Heart left ventricle (tissue), 16 donors: ENCODE measurements at regions not wholly inside any gene's neighbourhood (a gene's known extent, or its start where the extent isn't known, plus 50 kb on each side); places are given as distances from the start of the nearest gene placed in this dataset.

Experiments
- ATAC-seq, 4 donors: fragments of 200-7000 bp; cut with Tn5 transposase; one replicate each; pipeline ENCODE4 v1.9.1; 2020 to 2022; ENCODE audit warnings: moderate library complexity in 4 of 4, mild to moderate bottlenecking in 3 of 4, moderate number of reproducible peaks in 1 of 4
- DNase-seq, 5 donors: peaks; one replicate each; pipeline ENCODE4 v3.0.0-alpha.2; 2020
- H3K27ac ChIP-seq, 12 donors: fragments of 200-600 bp; sonication (generic) in 4 of 12; one replicate each; pipeline versions ENCODE4 v1.5.0 to v1.8.0; 2016 to 2022; ENCODE audit warnings: mild to moderate bottlenecking in 2 of 12
- H3K27me3 ChIP-seq, 9 donors: fragments of 200-600 bp; sonication (generic) in 2 of 9; one replicate each; pipeline versions ENCODE4 v1.5.1 to v1.8.0; 2016 to 2022; ENCODE audit warnings: mild to moderate bottlenecking in 3 of 9
- H3K36me3 ChIP-seq, 9 donors: fragments of 200-600 bp; sonication (generic) in 2 of 9; one replicate each; pipeline versions ENCODE4 v1.5.0 to v1.8.0; 2018 to 2022; ENCODE audit warnings: mild to moderate bottlenecking in 2 of 9
- H3K4me1 ChIP-seq, 12 donors: fragments of 200-600 bp; sonication (generic) in 4 of 12; one replicate each; pipeline versions ENCODE4 v1.5.0 to v1.8.0; 2016 to 2022; ENCODE audit warnings: mild to moderate bottlenecking in 3 of 12
- H3K4me3 ChIP-seq, 12 donors: fragments of 200-600 bp; sonication (generic) in 4 of 12; one replicate each; pipeline versions ENCODE4 v1.5.0 to v1.8.0; 2017 to 2022; ENCODE audit warnings: mild to moderate bottlenecking in 9 of 12, moderate library complexity in 4 of 12
- H3K9me3 ChIP-seq, 12 donors: fragments of 200-600 bp; sonication (generic) in 4 of 12; one replicate each; pipeline versions ENCODE4 v1.5.0 to v1.8.0; 2016 to 2022; ENCODE audit warnings: mild to moderate bottlenecking in 1 of 12
- CTCF ChIP-seq, 12 donors: fragments of 200-600 bp; sonication (generic) in 4 of 12; IDR thresholded peaks; one replicate each; pipeline versions ENCODE4 v1.5.0 to v1.8.0; 2018 to 2022; ENCODE audit warnings: antibody characterized with exemption in 12 of 12, mild to moderate bottlenecking in 5 of 12
- POLR2A ChIP-seq, 2 donors: fragments of 450-650 bp; IDR thresholded peaks; one replicate each; pipeline ENCODE4 v1.6.1; 2017; ENCODE audit warnings: antibody characterized with exemption in 2 of 2, mild to moderate bottlenecking in 2 of 2, moderate library complexity in 2 of 2
- WGBS, 4 donors: extraction: QIAGEN DNeasy Blood & Tissue Kit in 2 of 4; methylation state at CpG; one replicate each; pipeline versions ENCODE4 v1.1.5 to v1.1.7; 2013 to 2018; 5-methylcytosine and 5-hydroxymethylcytosine counted together
- intact Hi-C, 10 donors: fragments of 100-400 bp; cut with DNase I; formaldehyde crosslinking; loops; one replicate each; pipeline versions ENCODE4 v1.11.1 to v1.14.2; 2022
- donor health status: ischemic (EF 13 %, LVEDD 7.1; RV severe dilation, severe dysfunction).
- donor health status: healthy with polysubstance abuse.
- donor health status: DM: no; HTN: yes; CAD: no.
- donor health status: DM: no; HTN: no; CAD: no.
- donor health status: ischemic (EF 25% LVEDD 6.9; RV normal size, moderate dysfunction).
- donor health status: ischemic (EF 25% LVEDD 5.7; RV mildly dilated, moderate dysfunction).
- donor health status: healthy.
- donor health status: DM: yes; HTN: yes; CAD: no.
- donor health status: ischemic (EF 35%, LVEDD 5.7; RV mildly dilated, moderate dysfunction).
- donor health status: nonischemic (EF 11% LVEDD 7.7; RV severe dilation, severe dysfunction).
- donor health status: DM: yes; HTN: yes; CAD: no.
- donor health status: PGD.
- donor health status: ischemic (EF 29% LVEDD 5.4; RV normal size, mild dysfunction).
- donor health status: nonischemic (EF 23%, LVEDD 6.1; RV moderate dilation, normal function).

- H3K4me3 ChIP-seq: no peak overlapping the region
- H3K36me3 ChIP-seq: no peaks in the 10 kb centered on the region
- ATAC-seq (no peak), DNase-seq (no peak)
- no peaks in the 10 kb centered on the region for H3K9me3 ChIP-seq
- TF ChIP-seq CTCF (IDR thresholded peaks at IDR 0.05) (no peak), POLR2A (IDR thresholded peaks at IDR 0.05) (no peak)
- WGBS, 4 donors: 47 to 78% (median 66%) methylated on average over 3 of the region's 3 CpGs
- no peaks in the 10 kb centered on the region for H3K4me1 ChIP-seq
- no peaks in the 10 kb centered on the region for H3K27me3 ChIP-seq
- intact Hi-C loops: no loop called here
- no peak overlapping the region for H3K27ac ChIP-seq
These were observed 311.0 kb downstream of the GPAM start for GRCh38 chr10:111872591-111872990.

- H3K9me3 ChIP-seq: no peaks in the 10 kb centered on the region
- no peak overlapping the region for H3K27ac ChIP-seq
- H3K36me3 ChIP-seq: no peaks in the 10 kb centered on the region
- intact Hi-C loops: no loop called here
- no peak for ATAC-seq
- H3K4me3 ChIP-seq: no peak overlapping the region
- no peak for DNase-seq
- no peaks in the 10 kb centered on the region for H3K27me3 ChIP-seq
- TF ChIP-seq POLR2A (IDR thresholded peaks at IDR 0.05) (no peak), CTCF (IDR thresholded peaks at IDR 0.05) (no peak)
- WGBS, 4 donors: 74 to 83% (median 78%) methylated on average over 4 of the region's 4 CpGs
- no peaks in the 10 kb centered on the region for H3K4me1 ChIP-seq
These were observed 310.5 kb downstream of the GPAM start for GRCh38 chr10:111873041-111873440.

- no peaks in the 10 kb centered on the region for H3K9me3 ChIP-seq
- no peak overlapping the region for H3K27ac ChIP-seq
- DNase-seq (no peak), ATAC-seq (no peak)
- no peaks in the 10 kb centered on the region for H3K27me3 ChIP-seq
- WGBS, 4 donors: 79 to 86% (median 82%) methylated on average over 7 of the region's 7 CpGs
- H3K36me3 ChIP-seq: no peaks in the 10 kb centered on the region
- no peak for TF ChIP-seq POLR2A (IDR thresholded peaks at IDR 0.05)
- no peak for TF ChIP-seq CTCF (IDR thresholded peaks at IDR 0.05)
- no peak overlapping the region for H3K4me3 ChIP-seq
- H3K4me1 ChIP-seq: no peaks in the 10 kb centered on the region
- intact Hi-C loops: no loop called here
These were observed 309.9 kb downstream of the GPAM start for GRCh38 chr10:111873621-111874135.

GRCh38 chr10:111874576-111874975 is 309.0 kb downstream of the GPAM start:
- Histone ChIP-seq H3K9me3 (no peaks in the 10 kb centered on the region), H3K4me3 (no peak overlapping the region), H3K4me1 (no peaks in the 10 kb centered on the region), H3K27me3 (no peaks in the 10 kb centered on the region), H3K36me3 (no peaks in the 10 kb centered on the region), H3K27ac (no peak overlapping the region)
- intact Hi-C loops: no loop called here
- no peak for TF ChIP-seq POLR2A (IDR thresholded peaks at IDR 0.05)
- no peak for TF ChIP-seq CTCF (IDR thresholded peaks at IDR 0.05)
- DNase-seq (no peak), ATAC-seq (no peak)
- 70 to 79% (median 72%) methylated on average over 3 of the region's 3 CpGs for WGBS, 4 donors
